Muscle layer of duodenum (tissue), 2 donors: ENCODE measurements at regions not wholly inside any gene's neighbourhood (a gene's known extent, or its start where the extent isn't known, plus 50 kb on each side); places are given as distances from the start of the nearest gene placed in this dataset.
"Not testable (repeated sequence)": the region's sequence is repeated elsewhere in the genome, so short reads cannot be mapped to it uniquely, and the experiment has no call there.

ENCODE experiments used
- H3K27ac ChIP-seq: one replicate; pipeline ENCODE4 v1.7.0; 2013; ENCODE audit warnings: mild to moderate bottlenecking, low read length
- H3K27me3 ChIP-seq: one replicate; pipeline ENCODE4 v1.7.0; 2013; ENCODE audit warnings: low read depth, mild to moderate bottlenecking, control low read depth, low read length
- H3K36me3 ChIP-seq, 2 donors: one replicate each; pipeline ENCODE4 v1.7.0; 2013; ENCODE audit warnings: low read length in 2 of 2, control low read depth in 1 of 2, mild to moderate bottlenecking in 1 of 2; ENCODE audit not compliant: insufficient read depth in 2 of 2, control insufficient read depth in 1 of 2
- H3K4me1 ChIP-seq, 2 donors: one replicate each; pipeline ENCODE4 v1.7.0; 2013; ENCODE audit warnings: low read length in 2 of 2, mild to moderate bottlenecking in 2 of 2, control low read depth in 1 of 2, moderate library complexity in 1 of 2; ENCODE audit not compliant: insufficient read depth in 2 of 2, control insufficient read depth in 1 of 2
- H3K4me3 ChIP-seq, 2 donors: one replicate each; pipeline ENCODE4 v1.7.0; 2013; ENCODE audit warnings: low read length in 2 of 2, low read depth in 1 of 2, mild to moderate bottlenecking in 1 of 2
- H3K9me3 ChIP-seq, 2 donors: one replicate each; pipeline ENCODE4 v1.7.0; 2013; ENCODE audit warnings: low read length in 2 of 2, control low read depth in 1 of 2, mild to moderate bottlenecking in 1 of 2; ENCODE audit not compliant: control insufficient read depth in 1 of 2
- donor health status: healthy.

- Histone ChIP-seq H3K4me1 (no peaks in the 10 kb centered on the region), H3K27me3 (no peaks in the 10 kb centered on the region), H3K36me3 (no peaks in the 10 kb centered on the region), H3K27ac (no peak overlapping the region), H3K9me3 (no peaks in the 10 kb centered on the region), H3K4me3 (no peak overlapping the region)
These were observed 1747.9 kb upstream of the SPRY2 start for GRCh38 chr13:82088781-82089180.

DNA sequence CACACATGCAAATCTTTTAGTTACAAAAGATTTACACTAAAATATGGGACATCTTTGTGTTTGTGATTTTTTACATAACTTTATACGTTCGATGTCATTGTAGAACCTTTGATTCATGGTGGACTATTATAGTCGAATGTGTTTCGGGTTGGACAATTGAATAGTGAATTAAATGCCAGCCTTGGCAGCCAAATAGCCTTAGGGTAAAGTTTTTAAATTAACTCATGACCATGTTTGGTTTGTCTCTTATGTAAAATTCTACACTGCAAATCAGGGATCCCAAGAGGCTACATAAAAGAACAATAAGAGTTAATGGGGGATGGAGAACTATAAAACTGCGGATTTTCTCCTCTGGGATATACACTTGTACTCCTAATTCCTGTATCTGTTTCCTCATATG, 1735.6 kb upstream of the SPRY2 start:
- Histone ChIP-seq H3K4me3 (no peak overlapping the region), H3K9me3 (no peaks in the 10 kb centered on the region), H3K27ac (no peak overlapping the region), H3K27me3 (no peaks in the 10 kb centered on the region), H3K36me3 (no peaks in the 10 kb centered on the region), H3K4me1 (no peaks in the 10 kb centered on the region)

DNA sequence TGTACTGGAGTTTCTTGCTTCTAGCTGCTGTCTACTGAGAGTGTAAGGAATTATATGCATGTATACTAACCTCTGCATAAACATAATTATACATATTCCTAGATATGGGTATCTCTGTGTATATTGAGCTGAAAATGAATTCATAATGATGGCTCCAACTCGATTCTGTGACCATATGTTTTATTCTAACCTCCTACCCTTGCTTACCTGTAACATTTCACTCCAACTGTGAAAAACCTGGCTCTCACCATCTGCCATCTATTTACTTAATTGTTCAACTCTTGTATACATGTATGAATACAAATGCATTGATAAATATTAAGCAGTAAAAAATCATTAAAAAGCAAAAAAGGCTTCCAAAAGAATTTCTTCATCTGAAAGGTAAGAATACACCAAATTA, 1729.5 kb upstream of the SPRY2 start:
- H3K27me3 ChIP-seq = no peaks in the 10 kb centered on the region
- H3K4me3 ChIP-seq = no peak overlapping the region
- H3K27ac ChIP-seq = no peak overlapping the region
- no peaks in the 10 kb centered on the region for H3K36me3 ChIP-seq
- no peaks in the 10 kb centered on the region for H3K9me3 ChIP-seq
- no peaks in the 10 kb centered on the region for H3K4me1 ChIP-seq

DNA sequence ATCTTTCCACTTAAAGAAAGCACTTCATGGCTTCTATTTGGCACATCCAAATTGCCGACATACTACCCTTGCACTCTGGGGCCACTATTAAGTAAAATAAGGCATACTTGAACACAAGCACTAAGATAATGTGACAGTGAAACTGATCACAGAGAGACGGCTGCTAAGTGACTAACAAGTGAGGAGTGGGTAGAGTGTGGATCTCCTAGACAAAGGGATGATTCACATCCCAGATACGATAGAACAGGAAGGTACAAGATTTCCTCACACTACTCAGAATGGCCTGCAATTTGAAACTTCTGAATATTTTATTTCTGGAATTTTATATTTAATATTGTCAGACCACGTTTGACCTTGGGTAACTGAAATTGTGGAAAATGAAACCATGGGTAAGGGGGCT, 1721.8 kb upstream of the SPRY2 start:
- no peaks in the 10 kb centered on the region for H3K36me3 ChIP-seq
- no peak overlapping the region for H3K27ac ChIP-seq
- no peaks in the 10 kb centered on the region for H3K27me3 ChIP-seq
- no peaks in the 10 kb centered on the region for H3K9me3 ChIP-seq
- no peaks in the 10 kb centered on the region for H3K4me1 ChIP-seq
- H3K4me3 ChIP-seq = no peak overlapping the region

DNA sequence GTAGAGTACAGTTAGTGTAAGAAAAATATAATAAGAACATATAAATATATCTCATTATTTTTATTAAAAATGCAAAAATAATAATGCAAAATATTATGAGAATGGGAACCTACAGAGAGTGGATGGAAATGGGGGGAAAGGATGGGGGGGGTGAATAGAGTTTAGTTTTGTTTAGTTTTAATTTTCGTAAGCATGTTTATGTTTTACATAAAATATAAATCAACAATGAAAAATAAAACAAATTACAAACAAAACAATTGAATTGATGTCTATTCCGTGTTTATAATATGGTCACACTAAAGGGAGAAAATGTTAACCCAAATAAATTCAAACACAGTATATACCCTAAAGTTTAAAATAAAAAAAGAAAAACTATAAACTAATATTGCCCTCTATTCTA, 1717.4 kb upstream of the SPRY2 start:
- Histone ChIP-seq H3K27me3 (no peaks in the 10 kb centered on the region), H3K27ac (no peak overlapping the region), H3K36me3 (no peaks in the 10 kb centered on the region), H3K9me3 (no peaks in the 10 kb centered on the region), H3K4me1 (no peaks in the 10 kb centered on the region), H3K4me3 (no peak overlapping the region)

GRCh38 chr13:82045316-82045715, 1704.4 kb upstream of the SPRY2 start:
- not testable (repeated sequence) for H3K36me3 ChIP-seq, H3K27me3 ChIP-seq, H3K4me3 ChIP-seq, H3K4me1 ChIP-seq, H3K27ac ChIP-seq, H3K9me3 ChIP-seq

GRCh38 chr13:82036602-82037001, 1695.7 kb upstream of the SPRY2 start:
- H3K27ac ChIP-seq = no peak overlapping the region
- H3K4me3 ChIP-seq = no peak overlapping the region
- H3K36me3 ChIP-seq = no peaks in the 10 kb centered on the region
- H3K27me3 ChIP-seq = no peaks in the 10 kb centered on the region
- no peaks in the 10 kb centered on the region for H3K4me1 ChIP-seq
- H3K9me3 ChIP-seq = peaks cover 0 to 2% of the 10 kb centered on the region in 2 donors

DNA sequence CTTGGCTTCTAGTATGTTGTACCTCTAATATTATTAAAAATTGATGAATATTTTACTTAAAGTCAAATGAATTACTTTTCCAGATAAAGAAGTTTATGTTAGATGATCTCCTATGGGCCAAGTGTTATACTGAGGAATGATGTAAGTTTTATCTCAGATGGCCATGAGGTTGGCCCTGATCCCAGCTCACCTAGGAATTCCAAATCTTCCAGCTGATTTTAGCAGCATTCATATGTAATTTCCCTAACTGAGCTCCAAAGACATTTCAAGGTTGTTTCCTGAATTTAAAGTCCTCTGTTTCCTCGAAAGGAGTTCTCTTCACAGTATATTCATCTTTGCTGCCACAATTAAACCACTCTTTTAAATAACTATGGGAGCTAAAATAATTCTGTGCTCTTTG, 1670.4 kb upstream of the SPRY2 start:
- Histone ChIP-seq H3K36me3 (no peaks in the 10 kb centered on the region), H3K27me3 (no peaks in the 10 kb centered on the region), H3K27ac (no peak overlapping the region), H3K9me3 (no peaks in the 10 kb centered on the region), H3K4me3 (no peak overlapping the region), H3K4me1 (no peaks in the 10 kb centered on the region)

DNA sequence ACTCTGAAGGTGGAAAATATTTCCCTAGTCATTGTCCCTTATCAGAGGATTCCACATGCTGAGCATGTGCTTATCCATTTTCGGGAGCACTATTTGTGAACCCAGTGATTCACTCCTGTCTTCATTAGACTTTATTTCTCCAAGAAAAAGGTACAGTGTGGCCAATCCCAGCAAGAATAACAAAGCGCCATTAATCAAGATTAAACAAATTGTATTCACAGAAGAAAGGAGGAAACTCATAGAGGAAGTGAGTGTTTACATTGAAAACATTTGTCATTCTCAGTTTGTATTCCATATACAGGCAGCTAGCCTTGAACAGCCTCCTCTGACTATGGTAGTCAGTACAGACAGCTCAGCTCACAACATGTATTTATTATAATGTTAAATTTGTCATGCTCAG, 1669.9 kb upstream of the SPRY2 start:
- Histone ChIP-seq H3K4me3 (no peak overlapping the region), H3K4me1 (no peaks in the 10 kb centered on the region), H3K36me3 (no peaks in the 10 kb centered on the region), H3K9me3 (no peaks in the 10 kb centered on the region), H3K27ac (no peak overlapping the region), H3K27me3 (no peaks in the 10 kb centered on the region)

GRCh38 chr13:82002710-82003109, 1661.8 kb upstream of the SPRY2 start:
- Histone ChIP-seq H3K27ac (no peak overlapping the region), H3K27me3 (no peaks in the 10 kb centered on the region), H3K9me3 (no peaks in the 10 kb centered on the region), H3K4me3 (no peak overlapping the region), H3K4me1 (no peaks in the 10 kb centered on the region), H3K36me3 (no peaks in the 10 kb centered on the region)

GRCh38 chr13:81995316-81995715, 1654.4 kb upstream of the SPRY2 start:
- no peaks in the 10 kb centered on the region for H3K9me3 ChIP-seq
- no peaks in the 10 kb centered on the region for H3K4me1 ChIP-seq
- H3K36me3 ChIP-seq = no peaks in the 10 kb centered on the region
- no peak overlapping the region for H3K27ac ChIP-seq
- no peak overlapping the region for H3K4me3 ChIP-seq
- H3K27me3 ChIP-seq = no peaks in the 10 kb centered on the region

DNA sequence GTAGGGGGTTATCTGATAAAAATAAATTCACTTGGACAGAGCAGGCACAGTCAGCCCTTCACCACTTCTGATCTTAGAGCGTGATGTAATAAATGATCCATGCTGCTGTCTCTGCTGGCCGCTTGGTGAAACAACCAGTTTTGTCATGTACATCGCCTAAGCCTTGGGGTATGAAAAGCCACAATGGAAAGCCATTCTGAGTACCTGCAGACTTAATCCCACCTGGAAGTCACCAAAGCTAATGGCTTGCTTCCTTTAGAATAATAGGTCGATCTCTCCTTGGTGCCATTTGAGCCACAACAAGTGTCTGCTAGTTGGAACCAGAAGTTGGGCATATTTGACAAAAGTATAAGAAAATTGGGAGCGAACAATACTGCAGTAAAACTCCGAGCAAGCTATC, 1649.7 kb upstream of the SPRY2 start:
- no peaks in the 10 kb centered on the region for H3K4me1 ChIP-seq
- H3K36me3 ChIP-seq = no peaks in the 10 kb centered on the region
- H3K27ac ChIP-seq = no peak overlapping the region
- no peak overlapping the region for H3K4me3 ChIP-seq
- H3K27me3 ChIP-seq = no peaks in the 10 kb centered on the region
- H3K9me3 ChIP-seq = no peaks in the 10 kb centered on the region
